Lower leg skin (tissue), 4 donors: ENCODE measurements at regions not wholly inside any gene's neighbourhood (a gene's known extent, or its start where the extent isn't known, plus 50 kb on each side); places are given as distances from the start of the nearest gene placed in this dataset.

Experiments
- DNase-seq, 2 donors: peaks; one replicate each; pipeline ENCODE4 v3.0.0-alpha.2; 2019; ENCODE audit warnings: low spot score in 2 of 2
- H3K4me3 ChIP-seq: fragments of 200-600 bp; sonication (generic); 2 replicates; pipeline ENCODE4 v1.5.1; 2017; ENCODE audit warnings: mild to moderate bottlenecking, low read depth; ENCODE audit not compliant: poor library complexity, severe bottlenecking
- CTCF ChIP-seq, 3 donors: fragments of 450-650 bp; IDR thresholded peaks; one replicate each; pipeline ENCODE4 v1.5.1; 2016; ENCODE audit warnings: antibody characterized with exemption in 3 of 3, mild to moderate bottlenecking in 3 of 3, moderate library complexity in 2 of 3
- POLR2A ChIP-seq, 2 donors: fragments of 450-650 bp; IDR thresholded peaks; one replicate each; pipeline ENCODE4 v1.6.1; 2016 to 2017; ENCODE audit warnings: antibody characterized with exemption in 2 of 2, mild to moderate bottlenecking in 1 of 2, moderate library complexity in 1 of 2
- WGBS, 2 donors: methylation state at CpG; one replicate each; pipeline ENCODE4 v1.1.5; 2018; 5-methylcytosine and 5-hydroxymethylcytosine counted together
- intact Hi-C: fragments of 100-400 bp; cut with DNase I; formaldehyde crosslinking; loops from one replicate; pipeline ENCODE4 v1.15.0; 2023; ENCODE audit warnings: low total_unique reads

GRCh38 chr18:38028946-38029345 lies 463.3 kb upstream of the CELF4 start:
- DNase-seq: no peak
- H3K4me3 ChIP-seq: no peak overlapping the region
- intact Hi-C loops: no loop called here
- no peak for TF ChIP-seq CTCF (IDR thresholded peaks at IDR 0.05)
- WGBS, 2 donors: 74 to 85% methylated on average over 7 of the region's 7 CpGs

GRCh38 chr18:38025433-38026038 lies 459.9 kb upstream of the CELF4 start:
- 55 to 58% methylated on average over 4 of the region's 4 CpGs for WGBS, 2 donors
- DNase-seq: no peak
- TF ChIP-seq CTCF (IDR thresholded peaks at IDR 0.05) (no peak), POLR2A (IDR thresholded peaks at IDR 0.05) (no peak)
- H3K4me3 ChIP-seq: no peak overlapping the region
- intact Hi-C loops: no loop called here

GRCh38 chr18:38023871-38024270 lies 458.3 kb upstream of the CELF4 start:
- TF ChIP-seq POLR2A (IDR thresholded peaks at IDR 0.05) (no peak), CTCF (IDR thresholded peaks at IDR 0.05) (no peak)
- DNase-seq: no peak
- 74 to 79% methylated on average over 2 of the region's 2 CpGs for WGBS, 2 donors
- H3K4me3 ChIP-seq: no peak overlapping the region
- intact Hi-C loops: no loop called here

GRCh38 chr18:38022234-38022633 lies 456.6 kb upstream of the CELF4 start:
- DNase-seq: no peak
- no peak overlapping the region for H3K4me3 ChIP-seq
- intact Hi-C loops: no loop called here
- no peak for TF ChIP-seq CTCF (IDR thresholded peaks at IDR 0.05)
- TF ChIP-seq POLR2A (IDR thresholded peaks at IDR 0.05): no peak
- WGBS, 2 donors: 56 to 68% methylated on average over 4 of the region's 4 CpGs

GRCh38 chr18:38019292-38019691 lies 453.7 kb upstream of the CELF4 start:
- no peak for DNase-seq
- WGBS, 2 donors: 64 to 66% methylated on average over 2 of the region's 2 CpGs
- intact Hi-C loops: no loop called here
- no peak for TF ChIP-seq CTCF (IDR thresholded peaks at IDR 0.05)
- TF ChIP-seq POLR2A (IDR thresholded peaks at IDR 0.05): no peak
- H3K4me3 ChIP-seq: no peak overlapping the region
